ENCODE measurements at regions not wholly inside any gene's neighbourhood (a gene's known extent, or its start where the extent isn't known, plus 50 kb on each side); places are given as distances from the start of the nearest gene placed in this dataset.

- H3K27me3 ChIP-seq (replicated peaks in 1 of 7): no peaks in the 10 kb centered on the region
Observed at GRCh38 chr20:6471871-6472270, 295.6 kb upstream of the BMP2 start.

GRCh38 chr20:6471110-6471647 is 296.3 kb upstream of the BMP2 start:
- TF ChIP-seq CTCF (IDR thresholded peaks at IDR 0.05 in 8 of 11, conservative IDR thresholded peaks at IDR 0.05 in 3 of 11) (no peak), POLR2AphosphoS5 (IDR thresholded peaks at IDR 0.05) (no peak), POLR2A (IDR thresholded peaks at IDR 0.05) (no peak)
- H3K27me3 ChIP-seq (replicated peaks in 1 of 7): no peaks in the 10 kb centered on the region
- H3K9me3 ChIP-seq: no peaks in the 10 kb centered on the region
- intact Hi-C loops (cut with DNase I; ENCODE audit: low total_unique reads): no loop called here
- no peaks in the 10 kb centered on the region for H3K36me3 ChIP-seq
- WGBS, 5 donors: 85 to 96% (median 96%) methylated on average over 5 of the region's 5 CpGs
- no peak overlapping the region for H3K4me3 ChIP-seq
- no peaks in the 10 kb centered on the region for H3K4me1 ChIP-seq
- no peak for DNase-seq
- H3K27ac ChIP-seq: no peak overlapping the region

More at GRCh38 chr20:6471871-6472270, 295.6 kb upstream of the BMP2 start:
- TF ChIP-seq POLR2A (IDR thresholded peaks at IDR 0.05) (no peak), CTCF (IDR thresholded peaks at IDR 0.05 in 8 of 11, conservative IDR thresholded peaks at IDR 0.05 in 3 of 11) (no peak), POLR2AphosphoS5 (IDR thresholded peaks at IDR 0.05) (no peak)
- Histone ChIP-seq H3K36me3 (no peaks in the 10 kb centered on the region), H3K4me1 (no peaks in the 10 kb centered on the region), H3K9me3 (no peaks in the 10 kb centered on the region), H3K4me3 (no peak overlapping the region), H3K27ac (no peak overlapping the region)
- WGBS, 5 donors: 58 to 89% (median 71%) methylated on average over 1 of the region's 1 CpG
- DNase-seq: no peak
- intact Hi-C loops (cut with DNase I; ENCODE audit: low total_unique reads): no loop called here

GRCh38 chr20:6469695-6470094 is 297.8 kb upstream of the BMP2 start:
- intact Hi-C loops (cut with DNase I; ENCODE audit: low total_unique reads): no loop called here
- Histone ChIP-seq H3K9me3 (no peaks in the 10 kb centered on the region), H3K36me3 (no peaks in the 10 kb centered on the region), H3K27me3 (replicated peaks in 1 of 7) (no peaks in the 10 kb centered on the region), H3K27ac (no peak overlapping the region), H3K4me1 (no peaks in the 10 kb centered on the region), H3K4me3 (no peak overlapping the region)
- TF ChIP-seq POLR2A (IDR thresholded peaks at IDR 0.05): no peak
- TF ChIP-seq CTCF (IDR thresholded peaks at IDR 0.05 in 8 of 11, conservative IDR thresholded peaks at IDR 0.05 in 3 of 11): no peak
- TF ChIP-seq POLR2AphosphoS5 (IDR thresholded peaks at IDR 0.05): no peak
- WGBS, 5 donors: 52 to 64% (median 58%) methylated on average over 4 of the region's 4 CpGs
- no peak for DNase-seq

- WGBS, 5 donors: 31 to 52% (median 44%) methylated on average over 2 of the region's 2 CpGs
- intact Hi-C loops (cut with DNase I; ENCODE audit: low total_unique reads): no loop called here
- no peaks in the 10 kb centered on the region for H3K9me3 ChIP-seq
- no peaks in the 10 kb centered on the region for H3K4me1 ChIP-seq
- no peak overlapping the region for H3K4me3 ChIP-seq
- no peak for TF ChIP-seq CTCF (IDR thresholded peaks at IDR 0.05 in 8 of 11, conservative IDR thresholded peaks at IDR 0.05 in 3 of 11)
- TF ChIP-seq POLR2A (IDR thresholded peaks at IDR 0.05): no peak
- TF ChIP-seq POLR2AphosphoS5 (IDR thresholded peaks at IDR 0.05): no peak
- DNase-seq: no peak
- no peaks in the 10 kb centered on the region for H3K36me3 ChIP-seq
- H3K27me3 ChIP-seq (replicated peaks in 1 of 7): no peaks in the 10 kb centered on the region
- H3K27ac ChIP-seq: no peak overlapping the region
Observed at GRCh38 chr20:6468423-6469116, 298.9 kb upstream of the BMP2 start.

Data from spleen (tissue), 11 donors.